Neural progenitor cell (in vitro differentiated cells): ENCODE measurements at regions not wholly inside any gene's neighbourhood (a gene's known extent, or its start where the extent isn't known, plus 50 kb on each side); places are given as distances from the start of the nearest gene placed in this dataset.

Experiments
- CTCF ChIP-seq: fragments of 200-600 bp; sonication (generic); IDR thresholded peaks from 2 replicates; pipeline ENCODE4 v1.5.1; 2017; ENCODE audit warnings: antibody characterized with exemption, mild to moderate bottlenecking
- EZH2 ChIP-seq: fragments of 200-600 bp; sonication (generic); IDR thresholded peaks from 2 replicates; pipeline ENCODE4 v1.6.1; 2017; ENCODE audit warnings: antibody characterized with exemption, mild to moderate bottlenecking, moderate library complexity
- EZH2phosphoT487 ChIP-seq: fragments of 200-600 bp; sonication (generic); IDR thresholded peaks from 2 replicates; pipeline ENCODE4 v1.6.1; 2017; ENCODE audit warnings: antibody characterized with exemption

- no peak for TF ChIP-seq CTCF
- TF ChIP-seq EZH2phosphoT487: no peak
- TF ChIP-seq EZH2: no peak
Observed at GRCh38 chr12:74626397-74626796, 88.8 kb downstream of the ATXN7L3B start.
